ENCODE measurements at regions not wholly inside any gene's neighbourhood (a gene's known extent, or its start where the extent isn't known, plus 50 kb on each side); places are given as distances from the start of the nearest gene placed in this dataset.

GRCh38 chr2:160942476-160943142 lies 217.6 kb upstream of the TANK start:
- no peaks in the 10 kb centered on the region for H3K9me3 ChIP-seq
- FAIRE-seq: no peak
- no peak overlapping the region for H3K27ac ChIP-seq
- 77% methylated on average over 10 of the region's 10 CpGs for WGBS (ENCODE audit: missing lambda C conversion rate)
- H3K4me3 ChIP-seq: no peak overlapping the region
- ATAC-seq: no peak
- peaks cover 6% of the 10 kb centered on the region; the same call in 2 of the 3 replicates for H3K4me1 ChIP-seq
- ChIA-PET POLR2A (no interaction called here), CTCF (interaction anchor here (2.2 kb wide), 1 partner anchor 121 kb away, joined by 6 read pairs; no protein-coding TSS in a partner anchor)
- no peak for TF ChIP-seq HEYL (CRISPR knock-in tag; IDR thresholded peaks at IDR 0.05)
- TF ChIP-seq BCL3 (IDR thresholded peaks at IDR 0.05): no peak
- TF ChIP-seq BHLHE40 (IDR thresholded peaks at IDR 0.05; ENCODE audit: low read depth, low read length): no peak
- no peak for TF ChIP-seq MAX (IDR thresholded peaks at IDR 0.05)
- no peak overlapping the region for H3K4me2 ChIP-seq
- no peak for DNase-seq (ENCODE audit: low read depth in 1 of 2, low spot score in 1 of 2)

- no peak overlapping the region for H3K27ac ChIP-seq
- ATAC-seq (peak; percentile 47 to 59; a peak in 4 of 6 replicates), FAIRE-seq (no peak), DNase-seq (ENCODE audit: low read depth in 1 of 2, low spot score in 1 of 2) (no peak)
- H3K4me1 ChIP-seq: peaks cover 6% of the 10 kb centered on the region; the same call in 2 of the 3 replicates
- H3K9me3 ChIP-seq: no peaks in the 10 kb centered on the region
- ChIA-PET CTCF (interaction anchor here (2.2 kb wide), 1 partner anchor 120 kb away, joined by 6 read pairs; no protein-coding TSS in a partner anchor), POLR2A (no interaction called here)
- H3K4me3 ChIP-seq: no peak overlapping the region
- TF ChIP-seq RARB (CRISPR knock-in tag; IDR thresholded peaks at IDR 0.05) (no peak), CBX2 (IDR thresholded peaks at IDR 0.05; ENCODE audit: borderline replicate concordance, low read depth) (no peak), ATOH8 (CRISPR knock-in tag; IDR thresholded peaks at IDR 0.05; ENCODE audit: low read depth) (no peak), HEYL (CRISPR knock-in tag; IDR thresholded peaks at IDR 0.05) (no peak), KDM1A (IDR thresholded peaks at IDR 0.05; ENCODE audit: low read depth) (no peak), RAD21 (conservative IDR thresholded peaks at IDR 0.05 in 1 of 2, IDR thresholded peaks at IDR 0.05 in 1 of 2) (no peak), HOXA7 (CRISPR knock-in tag; IDR thresholded peaks at IDR 0.05) (no peak), ZFP36 (IDR thresholded peaks at IDR 0.05; ENCODE audit: borderline replicate concordance, partially characterized antibody) (no peak), ELK1 (IDR thresholded peaks at IDR 0.05; ENCODE audit: low read depth, low read length) (no peak), ZNF302 (CRISPR knock-in tag; IDR thresholded peaks at IDR 0.05) (no peak), ZSCAN20 (CRISPR knock-in tag; IDR thresholded peaks at IDR 0.05) (no peak), POLR2AphosphoS2 (conservative IDR thresholded peaks at IDR 0.05; ENCODE audit: low read length) (no peak), FOXS1 (CRISPR knock-in tag; IDR thresholded peaks at IDR 0.05) (no peak), FOSL2 (IDR thresholded peaks at IDR 0.05) (no peak), FOSL2 (CRISPR knock-in tag; IDR thresholded peaks at IDR 0.05) (no peak), JUN (IDR thresholded peaks at IDR 0.05) (no peak), MAFK (IDR thresholded peaks at IDR 0.05; ENCODE audit: partially characterized antibody) (no peak), NFE2L2 (conservative IDR thresholded peaks at IDR 0.05; ENCODE audit: low read length) (no peak)
- 85% methylated on average over 3 of the region's 3 CpGs for WGBS (ENCODE audit: missing lambda C conversion rate)
- H3K4me2 ChIP-seq: no peak overlapping the region
Measured at GRCh38 chr2:160943414-160943813, 216.8 kb upstream of the TANK start.
